ENCODE measurements at regions not wholly inside any gene's neighbourhood (a gene's known extent, or its start where the extent isn't known, plus 50 kb on each side); places are given as distances from the start of the nearest gene placed in this dataset.

- in situ Hi-C loops (cut with HindIII; ENCODE audit: low pct_unique_long_range_greater_than_20kb, low sequenced_read_pairs), result no loop called here
- DNase-seq (ENCODE audit: low read depth in 1 of 2, low spot score in 1 of 2), result no peak
- no peak for TF ChIP-seq JUND (IDR thresholded peaks at IDR 0.05; ENCODE audit: low read depth)
Measured at GRCh38 chr1:103266036-103266435, 157.7 kb upstream of the COL11A1 start.

- in situ Hi-C loops (cut with HindIII; ENCODE audit: low pct_unique_long_range_greater_than_20kb, low sequenced_read_pairs), result no loop called here
- no peak for TF ChIP-seq JUND (IDR thresholded peaks at IDR 0.05; ENCODE audit: low read depth)
- no peak for DNase-seq (ENCODE audit: low read depth in 1 of 2, low spot score in 1 of 2)
Measured at GRCh38 chr1:103265551-103265950, 157.2 kb upstream of the COL11A1 start.

GRCh38 chr1:103259982-103260381, 151.7 kb upstream of the COL11A1 start:
- DNase-seq (ENCODE audit: low read depth in 1 of 2, low spot score in 1 of 2), result no peak
- in situ Hi-C loops (cut with HindIII; ENCODE audit: low pct_unique_long_range_greater_than_20kb, low sequenced_read_pairs), result no loop called here
- TF ChIP-seq JUND (IDR thresholded peaks at IDR 0.05; ENCODE audit: low read depth), result no peak

- no peak for TF ChIP-seq JUND (IDR thresholded peaks at IDR 0.05; ENCODE audit: low read depth)
- in situ Hi-C loops (cut with HindIII; ENCODE audit: low pct_unique_long_range_greater_than_20kb, low sequenced_read_pairs), result no loop called here
- DNase-seq (ENCODE audit: low read depth in 1 of 2, low spot score in 1 of 2), result no peak
Measured at GRCh38 chr1:103256490-103256889, 148.2 kb upstream of the COL11A1 start.

DNA sequence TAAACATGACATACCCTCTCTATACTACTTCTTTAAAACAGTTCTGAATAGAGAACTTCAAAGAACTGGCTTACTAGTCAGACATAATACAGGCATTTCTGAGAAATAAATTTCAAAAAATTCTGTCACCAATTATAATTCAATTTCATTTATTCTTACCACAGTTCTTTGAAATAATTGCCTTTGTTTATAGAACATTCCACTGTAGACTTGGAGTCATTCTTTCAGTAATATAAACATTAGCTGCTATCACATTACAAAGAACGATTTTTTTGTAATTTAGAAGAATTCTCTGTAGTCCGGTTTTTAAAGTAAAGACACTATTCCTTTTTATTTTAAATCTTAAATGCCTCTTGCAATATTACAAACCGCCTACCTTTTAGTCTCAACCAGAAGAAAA, 146.4 kb upstream of the COL11A1 start:
- no peak for DNase-seq (ENCODE audit: low read depth in 1 of 2, low spot score in 1 of 2)
- TF ChIP-seq JUND (IDR thresholded peaks at IDR 0.05; ENCODE audit: low read depth), result no peak
- in situ Hi-C loops (cut with HindIII; ENCODE audit: low pct_unique_long_range_greater_than_20kb, low sequenced_read_pairs), result no loop called here

- no peak for TF ChIP-seq JUND (IDR thresholded peaks at IDR 0.05; ENCODE audit: low read depth)
- peak in 1 of 2 experiments; percentile 22 for DNase-seq (ENCODE audit: low read depth in 1 of 2, low spot score in 1 of 2)
- in situ Hi-C loops (cut with HindIII; ENCODE audit: low pct_unique_long_range_greater_than_20kb, low sequenced_read_pairs), result no loop called here
Measured at GRCh38 chr1:103250441-103250861, 142.1 kb upstream of the COL11A1 start.

GRCh38 chr1:103248417-103249102, 140.2 kb upstream of the COL11A1 start:
- in situ Hi-C loops (cut with HindIII; ENCODE audit: low pct_unique_long_range_greater_than_20kb, low sequenced_read_pairs), result no loop called here
- no peak for TF ChIP-seq JUND (IDR thresholded peaks at IDR 0.05; ENCODE audit: low read depth)
- DNase-seq (ENCODE audit: low read depth in 1 of 2, low spot score in 1 of 2), result no peak

DNA sequence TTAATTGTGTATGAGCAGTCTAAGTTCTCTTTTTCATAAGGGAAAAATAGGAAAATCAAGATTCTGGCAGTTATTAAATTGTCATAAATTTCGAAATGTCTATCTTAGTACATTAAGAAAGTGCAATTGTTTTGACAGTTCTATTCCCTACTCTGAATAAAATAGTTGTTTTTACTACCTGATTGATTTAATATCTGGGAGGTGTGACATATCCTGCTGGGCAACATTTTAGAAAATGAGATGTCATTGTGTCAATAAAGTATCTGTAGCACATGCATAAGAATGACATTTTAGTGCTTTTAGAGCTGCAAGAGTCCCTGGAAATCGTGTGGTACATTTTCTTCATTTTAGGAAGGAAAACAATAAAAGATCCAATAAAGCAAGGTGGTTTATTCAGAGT, 139.2 kb upstream of the COL11A1 start:
- no peak for TF ChIP-seq JUND (IDR thresholded peaks at IDR 0.05; ENCODE audit: low read depth)
- peak in 1 of 2 experiments; percentile 30 for DNase-seq (ENCODE audit: low read depth in 1 of 2, low spot score in 1 of 2)
- in situ Hi-C loops (cut with HindIII; ENCODE audit: low pct_unique_long_range_greater_than_20kb, low sequenced_read_pairs), result no loop called here

- in situ Hi-C loops (cut with HindIII; ENCODE audit: low pct_unique_long_range_greater_than_20kb, low sequenced_read_pairs), result no loop called here
- no peak for TF ChIP-seq JUND (IDR thresholded peaks at IDR 0.05; ENCODE audit: low read depth)
- DNase-seq (ENCODE audit: low read depth in 1 of 2, low spot score in 1 of 2), result no peak
Measured at GRCh38 chr1:103243481-103243880, 135.2 kb upstream of the COL11A1 start.

DNA sequence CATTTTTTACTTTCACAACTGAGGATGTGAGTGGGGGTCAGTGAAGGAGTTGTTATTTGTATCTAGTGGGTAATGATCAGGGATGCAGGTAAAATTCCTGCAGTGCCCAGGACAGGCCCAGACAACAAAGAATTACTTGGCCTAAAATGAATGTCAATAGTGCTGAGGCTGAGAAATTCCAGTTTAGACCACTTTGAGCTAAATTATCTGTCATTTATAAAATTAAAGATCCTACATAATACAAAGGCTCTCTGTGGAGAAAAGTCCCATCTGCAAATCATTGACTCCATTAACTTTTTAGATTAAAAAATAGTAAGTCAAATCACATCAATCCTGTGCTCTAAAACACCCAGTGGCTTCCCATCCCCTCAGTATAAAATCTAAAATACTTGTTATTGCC, 130.7 kb upstream of the COL11A1 start:
- no peak for TF ChIP-seq JUND (IDR thresholded peaks at IDR 0.05; ENCODE audit: low read depth)
- in situ Hi-C loops (cut with HindIII; ENCODE audit: low pct_unique_long_range_greater_than_20kb, low sequenced_read_pairs), result no loop called here
- no peak for DNase-seq (ENCODE audit: low read depth in 1 of 2, low spot score in 1 of 2)

- in situ Hi-C loops (cut with HindIII; ENCODE audit: low pct_unique_long_range_greater_than_20kb, low sequenced_read_pairs), result no loop called here
- no peak for DNase-seq (ENCODE audit: low read depth in 1 of 2, low spot score in 1 of 2)
- TF ChIP-seq JUND (IDR thresholded peaks at IDR 0.05; ENCODE audit: low read depth), result no peak
Measured at GRCh38 chr1:103230061-103230460, 121.7 kb upstream of the COL11A1 start.

DNA sequence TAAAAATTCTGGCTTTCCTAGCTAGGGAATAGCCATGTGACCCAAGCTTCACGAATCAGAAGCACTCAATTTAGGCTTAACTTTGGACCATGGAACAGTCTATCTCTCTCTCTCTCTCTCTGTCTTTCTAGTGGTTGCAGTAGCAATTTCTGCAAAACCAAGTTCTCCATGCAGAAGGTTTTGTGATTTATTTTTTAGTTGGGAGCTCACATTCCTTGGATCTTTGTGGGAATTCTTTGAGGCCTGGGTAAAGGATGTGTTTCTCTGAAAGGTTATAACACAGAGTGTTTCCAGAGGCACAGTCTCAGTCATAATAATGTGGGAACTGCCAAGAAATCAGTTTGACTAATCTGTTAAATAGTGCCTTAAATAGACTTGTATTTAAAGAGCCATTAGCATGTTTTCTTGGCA, 112.3 kb upstream of the COL11A1 start:
- no peak for TF ChIP-seq JUND (IDR thresholded peaks at IDR 0.05; ENCODE audit: low read depth)
- no peak for DNase-seq (ENCODE audit: low read depth in 1 of 2, low spot score in 1 of 2)
- in situ Hi-C loops (cut with HindIII; ENCODE audit: low pct_unique_long_range_greater_than_20kb, low sequenced_read_pairs), result no loop called here

DNA sequence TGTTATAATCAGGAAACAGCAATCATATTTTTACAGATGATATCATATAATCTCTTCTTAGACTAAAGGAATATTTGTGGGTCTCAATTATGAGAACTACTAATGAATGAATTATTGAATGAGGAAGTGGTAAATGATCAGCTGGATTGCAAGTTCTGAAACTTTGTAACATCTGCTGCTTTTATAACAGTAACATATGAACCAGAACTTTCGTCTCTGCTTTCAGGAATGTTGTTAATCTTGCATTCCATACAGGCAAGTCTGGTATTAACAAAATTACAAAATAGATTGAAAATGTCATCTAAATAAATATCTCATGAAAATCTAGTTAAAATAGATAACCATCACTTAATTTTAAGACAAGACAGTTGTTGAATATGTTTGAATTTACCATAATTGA, 110.5 kb upstream of the COL11A1 start:
- TF ChIP-seq JUND (IDR thresholded peaks at IDR 0.05; ENCODE audit: low read depth), result no peak
- in situ Hi-C loops (cut with HindIII; ENCODE audit: low pct_unique_long_range_greater_than_20kb, low sequenced_read_pairs), result no loop called here
- no peak for DNase-seq (ENCODE audit: low read depth in 1 of 2, low spot score in 1 of 2)

GRCh38 chr1:103218369-103218768, 110.0 kb upstream of the COL11A1 start:
- no peak for TF ChIP-seq JUND (IDR thresholded peaks at IDR 0.05; ENCODE audit: low read depth)
- in situ Hi-C loops (cut with HindIII; ENCODE audit: low pct_unique_long_range_greater_than_20kb, low sequenced_read_pairs), result no loop called here
- no peak for DNase-seq (ENCODE audit: low read depth in 1 of 2, low spot score in 1 of 2)
